ENCODE measurements at regions not wholly inside any gene's neighbourhood (a gene's known extent, or its start where the extent isn't known, plus 50 kb on each side); places are given as distances from the start of the nearest gene placed in this dataset.

DNA sequence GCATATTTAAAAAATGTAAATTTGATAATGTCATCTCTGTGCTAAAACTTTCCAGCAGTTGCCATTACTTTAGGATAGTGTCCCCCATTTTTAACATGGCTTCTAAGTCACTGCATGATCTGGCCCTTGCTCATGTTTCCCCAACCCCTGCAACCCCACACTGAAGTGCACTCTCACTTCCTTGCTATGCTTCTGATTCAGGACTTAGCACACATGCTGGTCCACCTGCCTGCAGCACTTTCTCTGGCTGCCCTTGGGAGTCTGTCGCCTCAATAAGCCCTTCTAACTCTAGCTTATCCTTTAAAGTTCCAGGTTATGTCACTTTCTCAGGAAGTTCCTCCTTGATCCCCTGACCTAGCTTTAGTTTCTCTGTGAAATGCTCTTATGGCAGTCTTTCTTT is 241.0 kb downstream of the POSTN start:
- Histone ChIP-seq H3K4me1 (no peaks in the 10 kb centered on the region), H3K9me3 (no peaks in the 10 kb centered on the region), H3K27ac (no peak overlapping the region), H3K36me3 (no peaks in the 10 kb centered on the region), H3K4me3 (no peak overlapping the region), H3K27me3 (no peaks in the 10 kb centered on the region)
- 100% methylated on average over 1 of the region's 1 CpG for WGBS
- no peak for DNase-seq (ENCODE audit: low spot score in 2 of 2)
- TF ChIP-seq POLR2AphosphoS5 (IDR thresholded peaks at IDR 0.05): no peak
- no peak for TF ChIP-seq EP300 (IDR thresholded peaks at IDR 0.05)
- no peak for TF ChIP-seq CTCF (IDR thresholded peaks at IDR 0.05)
- no peak for TF ChIP-seq POLR2A (IDR thresholded peaks at IDR 0.05)

- no peak overlapping the region for H3K4me3 ChIP-seq
- H3K27me3 ChIP-seq: no peaks in the 10 kb centered on the region
- H3K27ac ChIP-seq: no peak overlapping the region
- no peaks in the 10 kb centered on the region for H3K4me1 ChIP-seq
- no peak for DNase-seq (ENCODE audit: low spot score in 2 of 2)
- no peak for TF ChIP-seq CTCF (IDR thresholded peaks at IDR 0.05)
- no peak for TF ChIP-seq POLR2AphosphoS5 (IDR thresholded peaks at IDR 0.05)
- no peak for TF ChIP-seq EP300 (IDR thresholded peaks at IDR 0.05)
- no peak for TF ChIP-seq POLR2A (IDR thresholded peaks at IDR 0.05)
- H3K36me3 ChIP-seq: no peaks in the 10 kb centered on the region
- no peaks in the 10 kb centered on the region for H3K9me3 ChIP-seq
- 80% methylated on average over 4 of the region's 4 CpGs for WGBS
Observed at GRCh38 chr13:37353911-37354310, 244.7 kb downstream of the POSTN start.

DNA sequence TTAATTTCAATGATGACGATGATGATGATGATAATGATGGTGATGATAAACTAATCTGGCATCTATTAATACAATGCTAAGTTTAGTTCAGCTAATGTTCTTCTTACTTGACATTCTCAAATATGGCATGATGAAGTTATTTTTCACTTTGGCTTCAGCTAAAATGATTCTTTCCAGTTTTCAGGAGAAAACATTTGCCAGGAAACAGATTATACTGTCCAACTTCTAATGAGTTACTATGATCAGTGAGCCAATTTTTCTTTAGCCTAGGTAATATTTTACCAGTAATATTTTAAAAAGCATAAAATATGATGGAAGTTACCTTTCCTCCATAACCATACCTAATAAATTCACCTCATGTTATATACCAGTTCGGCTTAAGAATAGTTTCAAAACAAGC is 245.7 kb upstream of the CSNK1A1L start:
- H3K27ac ChIP-seq: no peak overlapping the region
- DNase-seq (ENCODE audit: low spot score in 2 of 2): no peak
- H3K9me3 ChIP-seq: no peaks in the 10 kb centered on the region
- H3K27me3 ChIP-seq: no peaks in the 10 kb centered on the region
- no peak overlapping the region for H3K4me3 ChIP-seq
- H3K36me3 ChIP-seq: no peaks in the 10 kb centered on the region
- WGBS: 61% methylated on average over 2 of the region's 2 CpGs
- no peak for TF ChIP-seq POLR2A (IDR thresholded peaks at IDR 0.05)
- TF ChIP-seq POLR2AphosphoS5 (IDR thresholded peaks at IDR 0.05): no peak
- no peak for TF ChIP-seq CTCF (IDR thresholded peaks at IDR 0.05)
- TF ChIP-seq EP300 (IDR thresholded peaks at IDR 0.05): no peak
- no peaks in the 10 kb centered on the region for H3K4me1 ChIP-seq

DNA sequence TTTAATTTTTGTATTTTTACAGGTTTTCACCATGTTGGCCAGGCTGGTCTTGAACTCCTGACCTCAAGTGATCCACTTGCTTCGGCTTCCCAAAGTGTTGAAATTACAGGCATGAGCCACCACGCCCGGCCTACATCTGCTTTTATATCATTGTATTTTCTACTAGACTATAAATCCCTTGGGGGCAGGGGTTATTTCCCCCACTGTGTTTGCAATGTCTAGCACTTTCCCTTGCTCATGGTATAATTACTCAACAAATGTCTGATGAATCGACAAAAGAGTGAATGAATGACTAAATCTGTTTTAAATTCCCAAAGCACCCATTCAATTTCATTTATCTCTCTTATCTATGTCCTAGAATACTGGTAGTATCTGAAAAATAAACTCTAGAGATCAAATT is 244.5 kb upstream of the CSNK1A1L start:
- no peaks in the 10 kb centered on the region for H3K9me3 ChIP-seq
- H3K4me3 ChIP-seq: no peak overlapping the region
- no peaks in the 10 kb centered on the region for H3K4me1 ChIP-seq
- WGBS: 84% methylated on average over 4 of the region's 4 CpGs
- no peak for TF ChIP-seq POLR2AphosphoS5 (IDR thresholded peaks at IDR 0.05)
- no peak for TF ChIP-seq POLR2A (IDR thresholded peaks at IDR 0.05)
- no peak for TF ChIP-seq EP300 (IDR thresholded peaks at IDR 0.05)
- TF ChIP-seq CTCF (IDR thresholded peaks at IDR 0.05): no peak
- DNase-seq (ENCODE audit: low spot score in 2 of 2): no peak
- H3K27me3 ChIP-seq: no peaks in the 10 kb centered on the region
- no peak overlapping the region for H3K27ac ChIP-seq
- H3K36me3 ChIP-seq: no peaks in the 10 kb centered on the region

DNA sequence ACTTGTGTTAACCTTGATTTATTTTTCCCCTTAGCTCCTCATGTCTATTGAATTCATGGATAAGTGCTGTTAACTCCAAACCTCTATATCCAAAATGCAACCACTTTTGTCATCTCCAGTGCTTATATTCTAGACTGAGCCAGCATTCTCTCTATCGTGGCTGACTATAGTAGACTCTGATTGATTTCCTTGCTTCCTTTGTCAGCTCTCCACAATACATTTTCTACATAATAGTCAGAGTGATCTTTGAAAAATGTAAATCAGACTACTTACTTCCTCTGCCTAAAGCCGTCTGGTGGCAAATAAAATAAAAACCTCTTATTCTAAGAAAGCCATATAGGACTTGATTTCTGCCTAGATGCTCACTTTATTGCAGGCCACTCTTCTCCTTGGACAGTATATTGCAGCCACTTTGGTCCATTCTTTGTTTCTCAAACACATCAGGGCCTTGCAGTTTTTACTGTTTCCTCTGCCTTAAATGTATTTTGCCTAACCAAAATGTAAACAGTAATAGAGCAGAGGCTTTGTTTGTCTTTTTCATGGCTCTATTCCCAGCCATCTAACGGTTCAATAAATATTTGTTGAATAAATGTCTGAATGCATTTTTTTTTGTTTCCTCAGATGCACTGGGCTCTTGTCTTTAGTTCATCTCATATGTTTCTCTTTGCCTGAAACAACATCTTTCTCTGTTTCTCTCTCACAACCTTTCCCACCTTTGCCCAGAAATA is 243.6 kb upstream of the CSNK1A1L start:
- TF ChIP-seq POLR2A (IDR thresholded peaks at IDR 0.05) (no peak), POLR2AphosphoS5 (IDR thresholded peaks at IDR 0.05) (no peak), EP300 (IDR thresholded peaks at IDR 0.05) (no peak), CTCF (IDR thresholded peaks at IDR 0.05) (no peak)
- Histone ChIP-seq H3K36me3 (no peaks in the 10 kb centered on the region), H3K4me1 (no peaks in the 10 kb centered on the region), H3K27me3 (no peaks in the 10 kb centered on the region), H3K4me3 (no peak overlapping the region), H3K27ac (no peak overlapping the region), H3K9me3 (no peaks in the 10 kb centered on the region)
- WGBS: 78% methylated on average over 3 of the region's 3 CpGs
- DNase-seq (ENCODE audit: low spot score in 2 of 2): no peak
